Ectodermal cell (in vitro differentiated cells): ENCODE measurements at regions not wholly inside any gene's neighbourhood (a gene's known extent, or its start where the extent isn't known, plus 50 kb on each side); places are given as distances from the start of the nearest gene placed in this dataset.
"Not testable (repeated sequence)": the region's sequence is repeated elsewhere in the genome, so short reads cannot be mapped to it uniquely, and the experiment has no call there.

Source experiments
- H3K27ac ChIP-seq: 2 replicates; pipeline ENCODE4 v1.7.0; 2013; ENCODE audit warnings: mild to moderate bottlenecking, low read depth, low read length; ENCODE audit not compliant: insufficient read depth, poor library complexity, severe bottlenecking
- H3K27me3 ChIP-seq: 2 replicates; pipeline ENCODE4 v1.7.0; 2013; ENCODE audit warnings: mild to moderate bottlenecking, low read length; ENCODE audit not compliant: insufficient read depth, control insufficient read depth, poor library complexity, severe bottlenecking
- H3K36me3 ChIP-seq: one replicate; pipeline ENCODE4 v1.7.0; 2013; ENCODE audit warnings: low read length; ENCODE audit not compliant: control insufficient read depth, insufficient read depth
- H3K4me1 ChIP-seq: one replicate; pipeline ENCODE4 v1.7.0; 2013; ENCODE audit warnings: low read length; ENCODE audit not compliant: control insufficient read depth, insufficient read depth
- H3K4me3 ChIP-seq: 2 replicates; pipeline ENCODE4 v1.7.0; 2013; ENCODE audit warnings: low read depth, low read length, control low read depth; ENCODE audit not compliant: insufficient read depth
- H3K9me3 ChIP-seq: 2 replicates; pipeline ENCODE4 v1.7.0; 2013; ENCODE audit warnings: mild to moderate bottlenecking, low read length, moderate library complexity; ENCODE audit not compliant: control insufficient read depth
- WGBS, 2 experiments: methylation state at CpG; one replicate each; pipeline ENCODE4 v1.1.7; 2013; ENCODE audit warnings: missing lambda C conversion rate in 2 of 2; 5-methylcytosine and 5-hydroxymethylcytosine counted together

DNA sequence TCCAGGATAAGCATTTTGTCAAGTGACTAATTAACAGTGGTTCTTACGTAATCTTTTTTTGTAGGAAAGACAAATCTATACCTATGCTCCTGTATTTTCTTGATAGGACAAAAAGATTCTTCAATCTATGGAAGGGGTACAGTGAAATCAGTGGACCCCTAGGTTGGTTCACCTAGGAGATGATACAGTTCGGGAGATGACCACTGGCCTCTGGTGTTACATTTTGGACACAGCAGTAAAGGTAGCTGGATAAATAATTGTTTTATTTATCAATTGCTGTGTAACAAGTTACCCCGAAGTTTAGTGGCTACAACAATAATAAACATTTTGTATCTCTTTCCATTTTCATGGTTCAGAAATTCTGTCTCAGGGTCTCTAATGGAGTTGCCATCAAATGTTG is 288.2 kb upstream of the MAGI2 start:
- Histone ChIP-seq H3K27me3 (no peaks in the 10 kb centered on the region), H3K27ac (no peak overlapping the region), H3K4me3 (no peak overlapping the region), H3K36me3 (no peaks in the 10 kb centered on the region), H3K9me3 (no peaks in the 10 kb centered on the region), H3K4me1 (no peaks in the 10 kb centered on the region)
- 78 to 86% methylated on average over 2 to 3 of the region's 3 CpGs for WGBS, 2 experiments

DNA sequence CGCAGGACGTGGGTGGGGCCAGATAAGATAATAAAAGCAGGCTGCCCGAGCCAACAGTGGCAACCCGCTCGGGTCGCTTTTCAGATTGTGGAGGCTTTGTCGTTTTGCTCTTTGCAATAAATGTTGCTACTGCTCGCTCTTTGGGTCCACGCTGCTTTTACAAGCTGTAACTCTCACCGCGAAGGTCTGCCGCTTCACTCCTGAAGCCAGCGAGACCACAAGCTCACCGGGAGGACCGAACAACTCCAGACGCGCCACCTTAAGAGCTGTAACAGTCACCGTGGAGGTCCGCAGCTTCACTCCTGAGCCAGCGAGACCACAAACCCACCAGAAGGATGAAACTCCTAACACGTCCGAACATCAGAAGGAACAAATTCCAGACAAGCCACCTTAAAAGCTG is 286.6 kb upstream of the MAGI2 start:
- Histone ChIP-seq H3K9me3 (no peaks in the 10 kb centered on the region), H3K4me1 (no peaks in the 10 kb centered on the region), H3K27me3 (no peaks in the 10 kb centered on the region), H3K27ac (no peak overlapping the region), H3K4me3 (no peak overlapping the region), H3K36me3 (no peaks in the 10 kb centered on the region)
- 94 to 95% methylated on average over 22 of the region's 22 CpGs for WGBS, 2 experiments

DNA sequence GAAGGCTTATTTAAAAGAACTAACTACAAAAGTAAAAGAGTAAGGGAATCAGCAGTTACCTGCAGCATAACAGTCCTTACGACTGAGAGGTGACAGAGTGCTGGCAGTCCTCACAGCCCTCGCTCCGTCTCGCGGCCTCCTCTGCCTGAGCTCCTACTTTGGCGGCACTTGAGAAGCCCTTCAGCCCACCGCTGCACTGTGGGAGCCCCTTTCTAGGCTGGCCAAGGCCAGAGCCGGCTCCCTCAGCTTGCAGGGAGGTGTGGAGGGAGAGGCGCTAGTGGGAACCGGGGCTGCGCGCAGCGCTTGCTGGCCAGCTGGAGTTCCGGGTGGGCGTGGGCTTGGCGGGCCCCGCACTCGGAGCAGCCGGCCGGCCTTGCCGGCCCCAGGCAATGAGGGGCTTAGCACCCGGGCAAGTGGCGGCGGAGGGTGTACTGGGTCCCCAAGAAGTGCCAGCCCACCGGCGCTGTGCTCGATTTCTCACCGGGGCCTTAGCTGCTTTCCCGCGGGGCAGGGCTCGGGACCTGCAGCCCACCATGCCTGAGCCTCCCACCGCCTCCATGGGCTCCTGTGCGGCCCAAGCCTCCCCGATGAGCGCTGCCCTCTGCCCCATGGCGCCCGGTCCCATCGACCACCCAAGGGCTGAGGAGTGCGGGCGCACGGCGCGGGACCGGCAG is 285.7 kb upstream of the MAGI2 start:
- H3K27ac ChIP-seq, H3K27me3 ChIP-seq, H3K4me1 ChIP-seq, H3K36me3 ChIP-seq, H3K4me3 ChIP-seq, H3K9me3 ChIP-seq: not testable (repeated sequence)
- WGBS, 2 experiments = 95 to 96% methylated on average over 44 of the region's 44 CpGs

DNA sequence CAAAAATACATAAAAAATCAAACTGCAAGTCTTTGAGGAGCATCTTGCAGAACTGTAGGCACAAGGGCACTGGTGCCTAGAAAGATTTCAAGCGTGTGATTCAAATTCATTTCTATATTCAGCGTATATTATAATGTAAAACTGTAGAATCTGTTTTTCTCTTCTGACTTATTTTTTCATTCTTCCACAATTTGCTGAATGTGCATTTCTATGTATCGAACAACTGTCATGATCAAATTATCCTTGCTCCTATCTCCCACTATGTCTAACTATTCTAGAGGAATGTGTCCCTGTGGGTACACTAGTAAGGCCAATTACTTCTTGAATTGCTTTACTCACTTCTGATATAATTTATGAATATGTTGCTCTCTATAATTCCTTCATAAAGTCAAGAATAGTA is 283.0 kb upstream of the MAGI2 start:
- Histone ChIP-seq H3K27me3 (no peaks in the 10 kb centered on the region), H3K27ac (no peak overlapping the region), H3K36me3 (no peaks in the 10 kb centered on the region), H3K4me1 (no peaks in the 10 kb centered on the region), H3K4me3 (no peak overlapping the region), H3K9me3 (no peaks in the 10 kb centered on the region)
- 97% methylated on average over 3 of the region's 3 CpGs; no CpG with 5 or more reads in 1 of the 2 experiments for WGBS, 2 experiments

DNA sequence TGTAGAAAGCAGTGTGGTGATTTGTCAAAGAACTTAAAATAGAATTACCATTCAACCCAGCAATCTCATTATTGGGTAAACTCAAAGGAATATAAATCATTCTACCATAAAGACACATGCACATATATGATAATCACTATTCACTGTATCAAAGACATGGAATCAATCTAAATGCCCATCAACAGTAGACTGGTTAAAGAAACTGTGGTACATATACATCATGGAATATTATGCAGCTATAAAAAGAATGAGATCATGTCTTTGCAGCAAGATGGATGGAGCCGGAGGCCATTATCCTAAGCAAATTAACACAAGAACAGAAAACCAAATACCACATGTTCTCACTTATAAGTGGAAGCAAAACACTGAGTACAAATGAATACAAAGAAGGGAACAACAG is 281.5 kb upstream of the MAGI2 start:
- Histone ChIP-seq H3K36me3 (no peaks in the 10 kb centered on the region), H3K27ac (no peak overlapping the region), H3K4me3 (no peak overlapping the region), H3K4me1 (no peaks in the 10 kb centered on the region), H3K9me3 (no peaks in the 10 kb centered on the region), H3K27me3 (no peaks in the 10 kb centered on the region)
- WGBS, 2 experiments = 80% methylated on average over 1 of the region's 1 CpG; no CpG with 5 or more reads in 1 of the 2 experiments

DNA sequence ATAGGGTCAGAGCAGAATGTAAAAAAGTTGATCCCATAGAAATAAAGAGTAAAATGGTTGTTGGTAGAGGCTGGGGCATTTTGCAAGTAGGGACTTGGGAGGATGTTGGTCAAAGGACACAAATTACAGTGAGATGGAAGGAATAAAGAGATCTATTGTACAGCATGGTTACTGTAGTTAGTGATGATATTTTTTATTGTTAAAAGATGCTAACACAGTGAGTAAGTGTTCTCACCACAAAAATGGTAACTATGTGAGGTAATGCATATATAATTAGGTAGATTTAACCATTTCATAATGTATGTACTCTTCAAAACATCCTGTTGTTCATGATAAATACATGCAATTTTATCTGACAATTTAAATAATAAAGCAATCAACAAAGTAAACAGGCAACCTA is 280.7 kb upstream of the MAGI2 start:
- Histone ChIP-seq H3K27me3 (no peaks in the 10 kb centered on the region), H3K4me1 (no peaks in the 10 kb centered on the region), H3K9me3 (no peaks in the 10 kb centered on the region), H3K4me3 (no peak overlapping the region), H3K27ac (no peak overlapping the region), H3K36me3 (no peaks in the 10 kb centered on the region)

DNA sequence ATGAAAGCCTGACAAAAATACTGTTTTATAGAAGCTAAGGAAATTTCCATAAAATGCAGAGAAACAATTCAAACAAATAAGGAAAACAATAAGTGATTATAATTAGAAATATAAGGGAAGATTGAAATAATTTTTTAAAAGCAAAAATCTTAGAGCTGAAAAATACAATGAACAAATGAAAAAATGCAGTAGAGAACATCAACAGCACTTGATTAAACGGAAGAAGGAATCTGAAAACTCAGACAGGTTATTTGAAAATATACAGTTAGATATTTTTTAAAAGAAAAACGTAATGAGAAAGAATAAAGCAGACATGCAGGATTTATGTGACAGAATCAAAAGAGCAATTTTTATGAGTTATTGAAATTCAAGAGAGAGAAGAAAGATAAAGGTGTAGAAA is 279.1 kb upstream of the MAGI2 start:
- H3K36me3 ChIP-seq = no peaks in the 10 kb centered on the region
- H3K9me3 ChIP-seq = no peaks in the 10 kb centered on the region
- H3K27me3 ChIP-seq = no peaks in the 10 kb centered on the region
- H3K4me1 ChIP-seq = no peaks in the 10 kb centered on the region
- no peak overlapping the region for H3K27ac ChIP-seq
- WGBS, 2 experiments = 84 to 93% methylated on average over 2 of the region's 2 CpGs
- no peak overlapping the region for H3K4me3 ChIP-seq

DNA sequence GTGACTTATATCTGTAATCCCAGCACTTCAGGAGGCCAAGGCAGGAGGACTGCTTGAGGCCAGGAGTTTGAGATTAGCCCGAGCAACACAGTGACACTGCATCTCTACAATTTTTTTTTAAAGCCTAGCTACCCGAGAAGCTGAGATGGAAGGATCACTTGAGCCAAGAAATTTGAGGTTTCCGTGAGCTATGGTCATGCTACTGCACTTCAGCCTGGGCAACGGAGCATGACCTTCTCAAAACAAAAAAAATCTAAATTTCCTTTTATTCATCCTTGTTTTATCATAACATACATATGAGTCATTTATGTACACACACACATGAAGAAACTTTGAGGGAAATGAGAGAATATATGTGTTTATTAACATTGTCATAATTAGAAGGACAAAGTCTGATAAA is 277.5 kb upstream of the MAGI2 start:
- Histone ChIP-seq H3K27me3 (no peaks in the 10 kb centered on the region), H3K4me1 (no peaks in the 10 kb centered on the region), H3K9me3 (no peaks in the 10 kb centered on the region), H3K27ac (no peak overlapping the region), H3K36me3 (no peaks in the 10 kb centered on the region), H3K4me3 (no peak overlapping the region)
- WGBS, 2 experiments = 94 to 95% methylated on average over 4 of the region's 4 CpGs

DNA sequence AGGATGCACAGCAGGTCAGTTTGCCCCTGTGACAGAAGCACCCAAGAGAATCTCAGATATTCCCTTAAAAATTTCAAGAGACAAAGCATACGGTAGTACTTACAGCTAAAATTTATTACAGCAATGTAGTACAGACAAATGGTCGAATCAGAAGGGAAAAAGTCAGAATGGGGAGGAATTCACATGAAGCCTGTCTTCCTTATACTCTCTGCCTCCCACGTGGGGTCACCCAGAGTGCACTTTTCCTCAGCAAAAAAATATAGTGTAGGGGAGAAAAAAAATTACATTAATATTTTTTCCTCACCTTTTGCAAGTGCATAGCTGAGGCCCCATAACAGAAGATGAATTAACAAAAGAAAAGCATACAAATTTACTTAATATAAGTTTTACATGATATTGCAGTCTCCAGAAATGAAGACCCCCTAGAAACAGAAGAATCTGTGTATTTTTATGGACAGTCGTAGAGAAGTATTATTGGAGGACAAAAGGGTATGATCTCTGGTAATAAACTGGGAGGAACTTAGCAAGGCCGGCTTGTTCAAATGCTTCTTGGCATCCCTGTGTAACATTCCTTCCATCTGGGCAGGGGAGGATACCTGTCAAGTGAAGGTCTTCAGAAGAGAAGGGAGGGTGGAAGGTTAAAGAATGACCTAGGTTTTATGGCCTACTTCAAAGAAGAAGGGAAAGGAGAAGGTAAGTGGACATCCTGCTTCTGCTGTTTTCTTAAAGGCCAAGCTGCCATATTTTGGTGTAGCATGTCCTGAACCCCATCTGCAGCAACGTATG is 270.6 kb upstream of the MAGI2 start:
- Histone ChIP-seq H3K4me3 (no peak overlapping the region), H3K36me3 (no peaks in the 10 kb centered on the region), H3K27me3 (no peaks in the 10 kb centered on the region), H3K9me3 (no peaks in the 10 kb centered on the region), H3K4me1 (no peaks in the 10 kb centered on the region), H3K27ac (no peak overlapping the region)
- WGBS, 2 experiments = 80 to 82% methylated on average over 5 of the region's 6 CpGs

DNA sequence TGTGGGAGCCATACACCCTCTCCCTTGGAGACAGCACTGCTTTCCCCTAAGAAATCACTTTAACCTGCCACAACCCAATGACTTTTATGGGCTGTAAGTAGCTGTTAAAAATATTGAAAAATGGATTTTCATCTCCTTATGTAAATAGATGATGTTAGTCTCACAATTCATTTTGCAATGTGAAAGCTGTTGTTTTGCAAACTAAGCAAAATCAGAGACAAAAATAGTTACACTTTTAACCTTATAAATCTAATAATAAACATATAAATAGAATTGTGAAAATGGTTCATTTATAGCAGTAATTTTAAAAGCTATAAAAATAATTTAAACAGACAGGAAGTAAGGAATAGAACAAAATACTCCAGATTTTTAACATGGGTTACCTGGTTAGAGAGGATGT is 268.8 kb upstream of the MAGI2 start:
- Histone ChIP-seq H3K4me1 (no peaks in the 10 kb centered on the region), H3K4me3 (no peak overlapping the region), H3K27ac (no peak overlapping the region), H3K9me3 (no peaks in the 10 kb centered on the region), H3K36me3 (no peaks in the 10 kb centered on the region), H3K27me3 (no peaks in the 10 kb centered on the region)
